ENCODE measurements at regions not wholly inside any gene's neighbourhood (a gene's known extent, or its start where the extent isn't known, plus 50 kb on each side); places are given as distances from the start of the nearest gene placed in this dataset.

- H3K27me3 ChIP-seq (ENCODE audit: insufficient read depth, low read depth), result peaks cover 18% of the 10 kb centered on the region; the same call in 1 of the 2 replicates
- no peaks in the 10 kb centered on the region for H3K9me3 ChIP-seq (ENCODE audit: insufficient read depth, low read depth)
- no peaks in the 10 kb centered on the region for H3F3A ChIP-seq (ENCODE audit: insufficient read depth, low read depth)
- no peaks in the 10 kb centered on the region for H4K20me1 ChIP-seq (ENCODE audit: insufficient read depth)
- H3K79me2 ChIP-seq (ENCODE audit: low read depth), result no peaks in the 10 kb centered on the region
- ChIA-PET POLR2A (ENCODE audit: unreplicated experiment) (no interaction called here), CTCF (no interaction called here)
- TF ChIP-seq CTCF (conservative IDR thresholded peaks at IDR 0.05) (no peak), EZH2 (IDR thresholded peaks at IDR 0.05; ENCODE audit: low read depth) (no peak)
- H3K4me1 ChIP-seq (replicated peaks; ENCODE audit: insufficient read depth), result no peaks in the 10 kb centered on the region
- H3K9me2 ChIP-seq (ENCODE audit: insufficient read depth), result no peaks in the 10 kb centered on the region; the same call in 1 of the 2 replicates
- H3K36me3 ChIP-seq (ENCODE audit: low read depth), result no peaks in the 10 kb centered on the region
- DNase-seq, result no peak
- H3K27ac ChIP-seq, result no peak overlapping the region
- no peak overlapping the region for H3K4me2 ChIP-seq
- no peak overlapping the region for H2AFZ ChIP-seq
- BruUV-seq (replicated peaks), result no TSS peak
- intact Hi-C loops (cut with micrococcal nuclease; ENCODE audit: unreplicated experiment), result no loop called here
- no peak overlapping the region for H3K4me3 ChIP-seq
These were observed 809.2 kb upstream of the SOX11 start for GRCh38 chr2:4882941-4883340.

- no peaks in the 10 kb centered on the region for H4K20me1 ChIP-seq (ENCODE audit: insufficient read depth)
- no peak overlapping the region for H3K4me3 ChIP-seq
- ChIA-PET POLR2A (ENCODE audit: unreplicated experiment) (no interaction called here), CTCF (no interaction called here)
- no peaks in the 10 kb centered on the region for H3K9me3 ChIP-seq (ENCODE audit: insufficient read depth, low read depth)
- no peaks in the 10 kb centered on the region; the same call in 1 of the 2 replicates for H3K9me2 ChIP-seq (ENCODE audit: insufficient read depth)
- peaks cover 18% of the 10 kb centered on the region; the same call in 1 of the 2 replicates for H3K27me3 ChIP-seq (ENCODE audit: insufficient read depth, low read depth)
- TF ChIP-seq CTCF (conservative IDR thresholded peaks at IDR 0.05) (no peak), EZH2 (IDR thresholded peaks at IDR 0.05; ENCODE audit: low read depth) (no peak)
- no peak for DNase-seq
- intact Hi-C loops (cut with micrococcal nuclease; ENCODE audit: unreplicated experiment), result no loop called here
- no peaks in the 10 kb centered on the region for H3F3A ChIP-seq (ENCODE audit: insufficient read depth, low read depth)
- H3K4me2 ChIP-seq, result no peak overlapping the region
- no TSS peak for BruUV-seq (replicated peaks)
- H3K27ac ChIP-seq, result no peak overlapping the region
- H2AFZ ChIP-seq, result no peak overlapping the region
- no peaks in the 10 kb centered on the region for H3K79me2 ChIP-seq (ENCODE audit: low read depth)
- H3K36me3 ChIP-seq (ENCODE audit: low read depth), result no peaks in the 10 kb centered on the region
- no peaks in the 10 kb centered on the region for H3K4me1 ChIP-seq (replicated peaks; ENCODE audit: insufficient read depth)
These were observed 808.8 kb upstream of the SOX11 start for GRCh38 chr2:4883375-4883774.

- Histone ChIP-seq H3K9me2 (ENCODE audit: insufficient read depth) (no peaks in the 10 kb centered on the region), H3F3A (ENCODE audit: insufficient read depth, low read depth) (no peaks in the 10 kb centered on the region), H3K79me2 (ENCODE audit: low read depth) (no peaks in the 10 kb centered on the region), H4K20me1 (ENCODE audit: insufficient read depth) (no peaks in the 10 kb centered on the region), H3K27me3 (ENCODE audit: insufficient read depth, low read depth) (peaks cover 18% of the 10 kb centered on the region; the same call in 1 of the 2 replicates), H3K4me1 (replicated peaks; ENCODE audit: insufficient read depth) (no peaks in the 10 kb centered on the region), H3K27ac (no peak overlapping the region), H3K9me3 (ENCODE audit: insufficient read depth, low read depth) (no peaks in the 10 kb centered on the region), H2AFZ (no peak overlapping the region), H3K4me2 (no peak overlapping the region), H3K36me3 (ENCODE audit: low read depth) (no peaks in the 10 kb centered on the region), H3K4me3 (no peak overlapping the region)
- TF ChIP-seq CTCF (conservative IDR thresholded peaks at IDR 0.05), result no peak
- no peak for TF ChIP-seq EZH2 (IDR thresholded peaks at IDR 0.05; ENCODE audit: low read depth)
- POLR2A ChIA-PET (ENCODE audit: unreplicated experiment), result no interaction called here
- no peak for DNase-seq
- CTCF ChIA-PET, result no interaction called here
- no TSS peak for BruUV-seq (replicated peaks)
- intact Hi-C loops (cut with micrococcal nuclease; ENCODE audit: unreplicated experiment), result no loop called here
These were observed 808.0 kb upstream of the SOX11 start for GRCh38 chr2:4884117-4884571.
